ENCODE measurements at regions not wholly inside any gene's neighbourhood (a gene's known extent, or its start where the extent isn't known, plus 50 kb on each side); places are given as distances from the start of the nearest gene placed in this dataset.

DNA sequence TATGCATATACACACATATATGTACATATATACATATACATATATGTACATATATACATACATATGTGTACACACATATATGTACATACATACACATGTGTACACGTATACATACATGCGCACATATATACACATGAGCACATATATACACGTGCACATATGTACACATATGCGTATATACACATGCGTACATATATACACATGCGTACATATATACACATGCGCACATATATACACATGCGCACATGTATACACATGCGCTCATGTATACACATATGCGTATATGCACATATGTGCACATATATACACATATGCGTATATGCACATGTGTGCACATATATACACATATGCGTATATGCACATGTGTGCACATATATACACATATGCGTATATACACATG is 353.0 kb downstream of the EDEM1 start:
- no peak for TF ChIP-seq POLR2A (IDR thresholded peaks at IDR 0.05; ENCODE audit: low read depth, low read length)
- TF ChIP-seq GATA2 (IDR thresholded peaks at IDR 0.05; ENCODE audit: insufficient read depth, insufficient read length, low read depth, low read length): no peak
- no peak for TF ChIP-seq POLR2AphosphoS5 (IDR thresholded peaks at IDR 0.05; ENCODE audit: insufficient read depth, low read depth, low read length)
- no peak for TF ChIP-seq EZH2 (IDR thresholded peaks at IDR 0.05; ENCODE audit: borderline replicate concordance, low read depth, low read length, severe bottlenecking)
- TF ChIP-seq, protein P1, sequence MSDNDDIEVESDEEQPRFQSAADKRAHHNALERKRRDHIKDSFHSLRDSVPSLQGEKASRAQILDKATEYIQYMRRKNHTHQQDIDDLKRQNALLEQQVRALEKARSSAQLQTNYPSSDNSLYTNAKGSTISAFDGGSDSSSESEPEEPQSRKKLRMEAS (IDR thresholded peaks at IDR 0.05; ENCODE audit: insufficient read depth, insufficient read length): no peak
- no peak for TF ChIP-seq FOS (IDR thresholded peaks at IDR 0.05; ENCODE audit: borderline replicate concordance, insufficient read depth, low read length)
- TF ChIP-seq MYC (IDR thresholded peaks at IDR 0.05; ENCODE audit: low read depth, low read length): no peak
- TF ChIP-seq, protein P2, sequence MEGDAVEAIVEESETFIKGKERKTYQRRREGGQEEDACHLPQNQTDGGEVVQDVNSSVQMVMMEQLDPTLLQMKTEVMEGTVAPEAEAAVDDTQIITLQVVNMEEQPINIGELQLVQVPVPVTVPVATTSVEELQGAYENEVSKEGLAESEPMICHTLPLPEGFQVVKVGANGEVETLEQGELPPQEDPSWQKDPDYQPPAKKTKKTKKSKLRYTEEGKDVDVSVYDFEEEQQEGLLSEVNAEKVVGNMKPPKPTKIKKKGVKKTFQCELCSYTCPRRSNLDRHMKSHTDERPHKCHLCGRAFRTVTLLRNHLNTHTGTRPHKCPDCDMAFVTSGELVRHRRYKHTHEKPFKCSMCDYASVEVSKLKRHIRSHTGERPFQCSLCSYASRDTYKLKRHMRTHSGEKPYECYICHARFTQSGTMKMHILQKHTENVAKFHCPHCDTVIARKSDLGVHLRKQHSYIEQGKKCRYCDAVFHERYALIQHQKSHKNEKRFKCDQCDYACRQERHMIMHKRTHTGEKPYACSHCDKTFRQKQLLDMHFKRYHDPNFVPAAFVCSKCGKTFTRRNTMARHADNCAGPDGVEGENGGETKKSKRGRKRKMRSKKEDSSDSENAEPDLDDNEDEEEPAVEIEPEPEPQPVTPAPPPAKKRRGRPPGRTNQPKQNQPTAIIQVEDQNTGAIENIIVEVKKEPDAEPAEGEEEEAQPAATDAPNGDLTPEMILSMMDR (IDR thresholded peaks at IDR 0.05; ENCODE audit: extremely low read depth in 1 of 2, insufficient read depth in 1 of 2, low read depth in 1 of 2, low read length in 2 of 2): no peak
- TF ChIP-seq JUN (IDR thresholded peaks at IDR 0.05; ENCODE audit: borderline replicate concordance, insufficient read depth, insufficient read length, low read depth): no peak
- Histone ChIP-seq H3K4me3 (replicated peaks in 1 of 3; ENCODE audit: insufficient read depth in 1 of 3, low read depth in 1 of 3, low read length in 3 of 3) (no peak overlapping the region), H3K27ac (ENCODE audit: insufficient read depth, low read depth, low read length) (no peak overlapping the region), H3K9me1 (replicated peaks; ENCODE audit: control insufficient read depth, extremely low read depth, insufficient read depth, low read length) (no peaks in the 10 kb centered on the region), H3K9me3 (replicated peaks; ENCODE audit: control insufficient read depth, insufficient read depth, low read length) (peaks cover 3% of the 10 kb centered on the region), H3K36me3 (ENCODE audit: control insufficient read depth in 2 of 2, extremely low read depth in 1 of 2, insufficient read depth in 2 of 2, low read length in 2 of 2) (no peaks in the 10 kb centered on the region), H3K9ac (replicated peaks; ENCODE audit: extremely low read depth, insufficient read depth, low read length) (no peak overlapping the region), H4K20me1 (replicated peaks; ENCODE audit: control insufficient read depth, extremely low read depth, insufficient read depth, low read length) (no peaks in the 10 kb centered on the region), H3K27me3 (ENCODE audit: control insufficient read depth in 2 of 2, insufficient read depth in 2 of 2, low read length in 2 of 2) (no peaks in the 10 kb centered on the region), H3K4me1 (ENCODE audit: control insufficient read depth, extremely low read depth, insufficient read depth, low read length) (no peaks in the 10 kb centered on the region), H2AFZ (ENCODE audit: low read depth, low read length) (no peak overlapping the region), H3K79me2 (ENCODE audit: control insufficient read depth, insufficient read depth, low read length) (no peaks in the 10 kb centered on the region), H3K4me2 (ENCODE audit: insufficient read depth, low read length) (no peak overlapping the region)
- intact Hi-C loops (cut with micrococcal nuclease): no loop called here
- dilution Hi-C loops (cut with MboI; ENCODE audit: extremely low pct_ligation_motif_present, low sequenced_read_pairs): no loop called here
- CTCF ChIA-PET: interaction anchor here (1.0 kb wide), 1 partner anchor 18 kb away, joined by 3 read pairs; no protein-coding TSS in a partner anchor
- DNase-seq (ENCODE audit: low read depth, low spot score) (no peak), FAIRE-seq (no peak)
- POLR2A ChIA-PET: no interaction called here
- BruUV-seq (replicated peaks): no TSS peak

Measured in endothelial cell of umbilical vein (primary cell).